Panc1 (cell line): ENCODE measurements at regions not wholly inside any gene's neighbourhood (a gene's known extent, or its start where the extent isn't known, plus 50 kb on each side); places are given as distances from the start of the nearest gene placed in this dataset.
A peak's percentile ranks its signal among the peaks of the same experiment; 100 is the strongest.

ENCODE experiments used
- ATAC-seq: fragments of 200-7000 bp; cut with Tn5 transposase; 2 replicates; pipeline ENCODE4 v1.9.1; 2020; ENCODE audit warnings: mild to moderate bottlenecking, moderate library complexity
- BruUV-seq: library from RNA; stranded (reverse); fragments of 400-500 nt; replicated peaks from 2 replicates; lab custom pipeline; 2021; lab: Mats Ljungman, UMichigan
- CTCF ChIA-PET: fragments of 300-600 bp; sonication (Branson Sonifier 250); formaldehyde crosslinking; loops from one replicate; lab custom pipeline; 2022; ENCODE audit warnings: antibody characterized with exemption; lab: Charles Lee
- POLR2A ChIA-PET: fragments of 300-600 bp; sonication (Branson Sonifier 250); formaldehyde crosslinking; loops from one replicate; lab custom pipeline; 2022; ENCODE audit warnings: antibody characterized with exemption; lab: Charles Lee
- DNase-seq: peaks from one replicate; pipeline ENCODE4 v3.0.0-alpha.2; 2010; ENCODE audit warnings: low read depth, low spot score
- H3K27ac ChIP-seq: 2 replicates; pipeline ENCODE4 v1.5.1; 2011; ENCODE audit warnings: mild to moderate bottlenecking, low read length, inconsistent platforms
- H3K27me3 ChIP-seq: fragments of 200-500 bp; sonication (Bioruptor generic); 2 replicates; pipeline ENCODE4 v1.6.0; 2014; ENCODE audit warnings: low read length, inconsistent platforms; ENCODE audit not compliant: control insufficient read depth, insufficient read depth
- H3K36me3 ChIP-seq: fragments of 200-500 bp; sonication (Bioruptor generic); 2 replicates; pipeline ENCODE4 v1.5.1; 2014; ENCODE audit warnings: inconsistent platforms, mild to moderate bottlenecking, low read length, moderate library complexity; ENCODE audit not compliant: control insufficient read depth, insufficient read depth
- H3K4me1 ChIP-seq: 2 replicates; pipeline ENCODE4 v1.5.1; 2011; ENCODE audit warnings: inconsistent platforms, mild to moderate bottlenecking, low read length, moderate library complexity; ENCODE audit not compliant: control insufficient read depth, insufficient read depth
- H3K4me3 ChIP-seq, 2 experiments: 2 replicates each; pipeline ENCODE4 v1.5.1; 2011 to 2012; ENCODE audit warnings: low read depth in 2 of 2, low read length in 2 of 2, mild to moderate bottlenecking in 2 of 2, inconsistent platforms in 1 of 2, moderate library complexity in 1 of 2
- H3K9me3 ChIP-seq: fragments of 200-500 bp; sonication (Bioruptor generic); 2 replicates; pipeline ENCODE4 v1.5.1; 2014; ENCODE audit warnings: low read depth, mild to moderate bottlenecking, inconsistent platforms, low read length, moderate library complexity; ENCODE audit not compliant: control insufficient read depth, insufficient read depth
- CTCF ChIP-seq: fragments of 450-650 bp; IDR thresholded peaks from 2 replicates; pipeline ENCODE4 v1.5.1; 2017; ENCODE audit warnings: mild to moderate bottlenecking
- POLR2AphosphoS5 ChIP-seq: IDR thresholded peaks from 2 replicates; pipeline ENCODE4 v1.6.1; 2012; ENCODE audit warnings: mild to moderate bottlenecking, low read depth, low read length, moderate library complexity
- REST ChIP-seq, 2 experiments: IDR thresholded peaks; 2 replicates each; pipeline ENCODE4 v1.6.1; 2011 to 2012; ENCODE audit warnings: low read depth in 2 of 2, control low read depth in 1 of 2, low read length in 1 of 2, mild to moderate bottlenecking in 1 of 2, moderate library complexity in 1 of 2; ENCODE audit not compliant: insufficient read depth in 1 of 2
- SIN3A ChIP-seq: IDR thresholded peaks from 2 replicates; pipeline ENCODE4 v1.6.1; 2012; ENCODE audit warnings: low read depth, mild to moderate bottlenecking, low read length, moderate library complexity, borderline replicate concordance; ENCODE audit not compliant: insufficient read depth
- TCF7L2 ChIP-seq: IDR thresholded peaks from 2 replicates; pipeline ENCODE4 v1.6.1; 2011; ENCODE audit warnings: mild to moderate bottlenecking, low read depth, low read length, inconsistent platforms
- in situ Hi-C: cut with HindIII; loops from 2 replicates; pipeline ENCODE4 v1.10.0; 2016; ENCODE audit warnings: low sequenced_read_pairs, low pct_unique_long_range_greater_than_20kb
- intact Hi-C: fragments of 100-400 bp; cut with micrococcal nuclease; formaldehyde crosslinking; loops from one replicate; pipeline ENCODE4 v1.10.0; 2022; ENCODE audit not compliant: unreplicated experiment

GRCh38 chr3:116610124-116610523, 99.5 kb upstream of the TUSC7 start:
- CTCF ChIA-PET = no interaction called here
- Histone ChIP-seq H3K36me3 (no peaks in the 10 kb centered on the region), H3K4me1 (no peaks in the 10 kb centered on the region), H3K27ac (no peak overlapping the region), H3K9me3 (no peaks in the 10 kb centered on the region), H3K27me3 (no peaks in the 10 kb centered on the region), H3K4me3 (no peak overlapping the region)
- no peak for DNase-seq
- in situ Hi-C loops = no loop called here
- BruUV-seq = no TSS peak
- TF ChIP-seq TCF7L2 = no peak
- no peak for TF ChIP-seq REST (IDR thresholded peaks at IDR 0.05; ENCODE audit: insufficient read depth in 1 of 2, low read depth in 2 of 2, low read length in 1 of 2)
- no peak for TF ChIP-seq SIN3A
- no peak for TF ChIP-seq CTCF
- TF ChIP-seq POLR2AphosphoS5 = no peak
- no peak for ATAC-seq
- intact Hi-C loops = loop anchor here (5.0 kb wide), 1 partner anchor 147 kb away; no protein-coding TSS in a partner anchor
- POLR2A ChIA-PET = no interaction called here

- DNase-seq = no peak
- intact Hi-C loops (loop anchor here (5.0 kb wide), 1 partner anchor 142 kb away; no protein-coding TSS in a partner anchor), in situ Hi-C loops (no loop called here)
- BruUV-seq = no TSS peak
- Histone ChIP-seq H3K4me3 (no peak overlapping the region), H3K36me3 (no peaks in the 10 kb centered on the region), H3K27me3 (no peaks in the 10 kb centered on the region), H3K9me3 (no peaks in the 10 kb centered on the region), H3K4me1 (no peaks in the 10 kb centered on the region), H3K27ac (no peak overlapping the region)
- peak; percentile 49 for TF ChIP-seq CTCF
- no peak for TF ChIP-seq SIN3A
- ATAC-seq = no peak
- ChIA-PET CTCF (no interaction called here), POLR2A (no interaction called here)
Measured at GRCh38 chr3:116614795-116615362, 94.7 kb upstream of the TUSC7 start.
